ENCODE measurements at regions not wholly inside any gene's neighbourhood (a gene's known extent, or its start where the extent isn't known, plus 50 kb on each side); places are given as distances from the start of the nearest gene placed in this dataset.

DNA sequence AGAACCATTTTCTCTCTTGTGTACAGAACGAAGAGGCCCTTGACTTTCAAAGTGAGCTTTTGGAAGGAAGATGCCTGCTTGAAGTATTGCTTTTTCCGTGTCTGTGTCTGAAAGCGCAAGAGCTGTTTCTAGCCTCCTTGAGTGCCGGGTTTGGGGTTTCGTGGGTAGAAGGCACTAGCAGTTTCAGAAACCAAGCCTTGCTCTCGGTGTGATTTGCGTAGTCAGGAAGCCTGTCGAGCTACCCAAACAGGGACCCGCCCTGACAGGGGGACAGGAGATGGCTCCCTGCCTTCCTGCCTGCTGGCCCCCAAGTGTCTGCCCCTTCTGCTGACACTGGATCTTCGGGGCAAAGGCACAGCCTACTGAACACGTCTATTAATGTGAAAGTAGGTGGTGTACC lies 322.0 kb downstream of the MAF start:
- POLR2A ChIA-PET = interaction anchor here (0.7 to 5.1 kb wide), 12 partner anchors 9 to 500 kb away, joined by 3 to 55 read pairs (median 5); partner anchors contain the start of gene MAF
- peaks cover 84% of the 10 kb centered on the region for H3K4me1 Mint-ChIP-seq (ENCODE audit: low read depth)
- H3K4me3 Mint-ChIP-seq = peak overlapping the region; percentile 54
- H3K27ac Mint-ChIP-seq = peak overlapping the region; percentile 83
- intact Hi-C loops (cut with micrococcal nuclease) = loop anchor here (1.0 to 10.0 kb wide), 3 partner anchors 9 to 1526 kb away; partner anchors contain the start of gene CDYL2
- peak; percentile 83 for DNase-seq
- peaks cover 2% of the 10 kb centered on the region for H3K27me3 Mint-ChIP-seq
- CTCF ChIA-PET = interaction anchor here (0.6 to 3.1 kb wide), 5 partner anchors 8 to 510 kb away, joined by 4 to 22 read pairs (median 5); no protein-coding TSS in a partner anchor
- no peaks in the 10 kb centered on the region for H3K36me3 Mint-ChIP-seq
- H3K9me3 Mint-ChIP-seq = no peaks in the 10 kb centered on the region

- ChIA-PET CTCF (no interaction called here), POLR2A (interaction anchor here (5.1 kb wide), 1 partner anchor 7 kb away, joined by 55 read pairs; no protein-coding TSS in a partner anchor)
- Mint-ChIP-seq H3K4me1 (ENCODE audit: low read depth) (peaks cover 84% of the 10 kb centered on the region), H3K4me3 (no peak overlapping the region), H3K27ac (peak overlapping the region; percentile 2), H3K36me3 (no peaks in the 10 kb centered on the region), H3K27me3 (peaks cover 5% of the 10 kb centered on the region), H3K9me3 (no peaks in the 10 kb centered on the region)
- intact Hi-C loops (cut with micrococcal nuclease) = loop anchor here (10.0 kb wide), 1 partner anchor 1528 kb away; the partner anchor contains the start of gene CDYL2
- no peak for DNase-seq
Observed at GRCh38 chr16:79276501-79276900, 324.0 kb downstream of the MAF start.

DNA sequence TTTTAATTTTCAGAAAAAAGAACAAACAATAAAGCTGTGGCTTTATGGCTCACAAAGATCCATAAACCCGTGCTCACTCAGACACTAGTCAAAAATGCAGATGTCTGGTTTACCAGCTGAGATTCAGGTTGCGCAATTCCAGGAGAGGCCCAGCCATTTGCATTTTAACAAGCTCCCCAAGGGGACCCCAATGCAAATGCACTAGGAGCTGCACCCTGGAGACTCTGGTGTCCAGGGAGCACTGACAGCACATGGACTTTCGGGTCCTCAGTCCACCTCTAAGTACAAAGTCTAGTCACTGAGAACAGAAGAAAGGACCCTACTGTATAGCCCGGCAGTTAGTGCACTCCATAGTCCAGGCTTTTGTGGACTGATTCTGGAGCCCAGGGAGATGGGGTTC lies 326.3 kb downstream of the MAF start:
- H3K27me3 Mint-ChIP-seq = peaks cover 5% of the 10 kb centered on the region
- POLR2A ChIA-PET = interaction anchor here (0.6 to 1.3 kb wide), 4 partner anchors 9 to 378 kb away, joined by 3 to 4 read pairs (median 3); no protein-coding TSS in a partner anchor
- intact Hi-C loops (cut with micrococcal nuclease) = loop anchor here (10.0 kb wide), 1 partner anchor 1531 kb away; the partner anchor contains the start of gene CDYL2
- no peaks in the 10 kb centered on the region for H3K36me3 Mint-ChIP-seq
- CTCF ChIA-PET = no interaction called here
- DNase-seq = no peak
- no peaks in the 10 kb centered on the region for H3K9me3 Mint-ChIP-seq
- H3K4me1 Mint-ChIP-seq (ENCODE audit: low read depth) = peaks cover 84% of the 10 kb centered on the region
- no peak overlapping the region for H3K4me3 Mint-ChIP-seq
- no peak overlapping the region for H3K27ac Mint-ChIP-seq

DNA sequence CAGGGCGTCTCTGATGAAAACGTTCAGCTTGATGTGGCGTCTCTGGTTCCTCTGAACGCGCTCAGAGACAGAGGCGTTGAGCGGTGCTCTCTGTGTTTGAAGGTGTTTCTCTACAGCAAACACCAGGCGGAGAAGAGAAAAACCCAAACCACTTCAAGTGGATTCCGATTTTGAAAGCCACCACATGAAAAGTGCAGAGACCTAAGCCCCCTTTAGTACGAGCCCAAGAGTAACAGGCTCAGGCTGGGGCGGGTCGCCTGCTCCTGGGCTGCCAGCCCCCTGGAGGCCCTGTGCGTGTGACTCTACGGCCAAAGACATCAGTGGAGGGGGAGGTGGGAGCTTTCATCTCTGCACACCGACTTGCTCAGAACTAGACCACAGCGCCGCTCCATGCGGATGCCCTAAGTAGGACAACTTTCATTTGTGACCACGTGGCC lies 328.4 kb downstream of the MAF start:
- ChIA-PET POLR2A (interaction anchor here (0.6 to 6.1 kb wide), 13 partner anchors 7 to 566 kb away, joined by 3 to 68 read pairs (median 4); partner anchors contain the start of gene MAF), CTCF (interaction anchor here (0.9 to 1.6 kb wide), 4 partner anchors 16 to 493 kb away, joined by 3 to 6 read pairs (median 3); no protein-coding TSS in a partner anchor)
- Mint-ChIP-seq H3K27me3 (peaks cover 5% of the 10 kb centered on the region), H3K27ac (peak overlapping the region; percentile 95), H3K4me3 (peak overlapping the region; percentile 69), H3K36me3 (no peaks in the 10 kb centered on the region), H3K4me1 (ENCODE audit: low read depth) (peaks cover 84% of the 10 kb centered on the region), H3K9me3 (no peaks in the 10 kb centered on the region)
- intact Hi-C loops (cut with micrococcal nuclease) = loop anchor here (10.0 kb wide), 1 partner anchor 1533 kb away; the partner anchor contains the start of gene CDYL2
- DNase-seq = peak; percentile 89

GRCh38 chr16:79271583-79271982 lies 329.0 kb downstream of the MAF start:
- Mint-ChIP-seq H3K36me3 (peaks cover under 1% of the 10 kb centered on the region), H3K4me1 (ENCODE audit: low read depth) (peaks cover 86% of the 10 kb centered on the region), H3K27ac (peak overlapping the region; percentile 95), H3K27me3 (peaks cover 5% of the 10 kb centered on the region), H3K4me3 (peak overlapping the region; percentile 69), H3K9me3 (no peaks in the 10 kb centered on the region)
- ChIA-PET POLR2A (interaction anchor here (0.6 to 6.1 kb wide), 12 partner anchors 8 to 493 kb away, joined by 3 to 68 read pairs (median 8); partner anchors contain the start of gene MAF), CTCF (interaction anchor here (0.9 to 1.6 kb wide), 4 partner anchors 16 to 492 kb away, joined by 3 to 6 read pairs (median 3); no protein-coding TSS in a partner anchor)
- no peak for DNase-seq
- intact Hi-C loops (cut with micrococcal nuclease) = loop anchor here (10.0 kb wide), 1 partner anchor 1533 kb away; the partner anchor contains the start of gene CDYL2

GRCh38 chr16:79270011-79270410 lies 330.5 kb downstream of the MAF start:
- peaks cover 91% of the 10 kb centered on the region for H3K4me1 Mint-ChIP-seq (ENCODE audit: low read depth)
- H3K36me3 Mint-ChIP-seq = peaks cover 2% of the 10 kb centered on the region
- peak; percentile 37 for DNase-seq
- H3K27ac Mint-ChIP-seq = peak overlapping the region; percentile 98
- peaks cover 5% of the 10 kb centered on the region for H3K27me3 Mint-ChIP-seq
- ChIA-PET CTCF (interaction anchor here (0.6 to 2.7 kb wide), 12 partner anchors 9 to 499 kb away, joined by 3 to 22 read pairs (median 4); partner anchors contain the start of gene MAF), POLR2A (interaction anchor here (0.8 to 6.1 kb wide), 14 partner anchors 9 to 497 kb away, joined by 3 to 68 read pairs (median 9); partner anchors contain the start of gene MAF)
- H3K4me3 Mint-ChIP-seq = peak overlapping the region; percentile 60
- H3K9me3 Mint-ChIP-seq = no peaks in the 10 kb centered on the region
- intact Hi-C loops (cut with micrococcal nuclease) = loop anchor here (10.0 kb wide), 1 partner anchor 1535 kb away; the partner anchor contains the start of gene CDYL2

GRCh38 chr16:79269211-79269863 lies 331.2 kb downstream of the MAF start:
- ChIA-PET CTCF (interaction anchor here (0.6 to 2.7 kb wide), 13 partner anchors 10 to 498 kb away, joined by 3 to 22 read pairs (median 4); partner anchors contain the start of gene MAF), POLR2A (interaction anchor here (0.8 to 6.1 kb wide), 15 partner anchors 10 to 496 kb away, joined by 3 to 68 read pairs (median 7); partner anchors contain the start of gene MAF)
- Mint-ChIP-seq H3K4me1 (ENCODE audit: low read depth) (peaks cover 91% of the 10 kb centered on the region), H3K9me3 (no peaks in the 10 kb centered on the region), H3K36me3 (peaks cover 2% of the 10 kb centered on the region), H3K27me3 (peaks cover 5% of the 10 kb centered on the region), H3K27ac (peak overlapping the region; percentile 98), H3K4me3 (peak overlapping the region; percentile 60)
- intact Hi-C loops (cut with micrococcal nuclease) = loop anchor here (1.0 to 5.0 kb wide), 16 partner anchors 9 to 562 kb away; partner anchors contain the start of gene MAF
- peak; percentile 89 for DNase-seq

GRCh38 chr16:79267781-79268180 lies 332.8 kb downstream of the MAF start:
- no peaks in the 10 kb centered on the region for H3K9me3 Mint-ChIP-seq
- peak overlapping the region; percentile 98 for H3K27ac Mint-ChIP-seq
- intact Hi-C loops (cut with micrococcal nuclease) = loop anchor here (2.0 to 5.0 kb wide), 6 partner anchors 51 to 560 kb away; no protein-coding TSS in a partner anchor
- POLR2A ChIA-PET = interaction anchor here (0.6 to 6.1 kb wide), 13 partner anchors 11 to 490 kb away, joined by 3 to 68 read pairs (median 4); partner anchors contain the start of gene MAF
- peak; percentile 87 for DNase-seq
- H3K27me3 Mint-ChIP-seq = no peaks in the 10 kb centered on the region
- peak overlapping the region; percentile 33 for H3K4me3 Mint-ChIP-seq
- H3K4me1 Mint-ChIP-seq (ENCODE audit: low read depth) = peaks cover 97% of the 10 kb centered on the region
- H3K36me3 Mint-ChIP-seq = peaks cover 2% of the 10 kb centered on the region
- CTCF ChIA-PET = interaction anchor here (1.0 to 1.9 kb wide), 6 partner anchors 12 to 335 kb away, joined by 3 to 8 read pairs (median 4); no protein-coding TSS in a partner anchor

- intact Hi-C loops (cut with micrococcal nuclease) = loop anchor here (5.0 kb wide), 4 partner anchors 105 to 560 kb away; no protein-coding TSS in a partner anchor
Observed at GRCh38 chr16:79267146-79267545, 333.4 kb downstream of the MAF start.

DNA sequence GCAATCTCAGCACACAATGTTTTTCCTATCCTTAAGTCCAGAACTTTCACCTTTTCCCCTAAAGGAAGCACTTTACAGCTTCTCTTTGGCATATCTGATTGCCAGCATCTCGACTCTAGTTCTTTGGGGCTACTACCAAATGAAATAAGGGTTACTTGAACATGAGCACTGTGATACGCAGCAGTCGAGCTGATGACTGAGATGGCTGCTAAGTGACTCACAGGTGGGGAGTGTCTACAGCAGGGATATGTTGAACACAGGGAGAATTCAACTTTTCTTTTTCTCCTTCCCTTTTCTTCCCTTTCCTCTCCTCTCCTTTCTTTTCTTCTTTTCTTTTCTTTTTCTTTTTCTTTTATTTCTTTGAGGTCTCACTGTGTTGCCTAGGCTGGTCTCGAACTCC lies 334.8 kb downstream of the MAF start:
- intact Hi-C loops (cut with micrococcal nuclease) = loop anchor here (5.0 kb wide), 4 partner anchors 107 to 558 kb away; no protein-coding TSS in a partner anchor
- H3K9me3 Mint-ChIP-seq = no peaks in the 10 kb centered on the region
- DNase-seq = peak; percentile 56
- POLR2A ChIA-PET = interaction anchor here (0.6 to 1.5 kb wide), 3 partner anchors 50 to 333 kb away, joined by 3 to 4 read pairs (median 3); no protein-coding TSS in a partner anchor
- peaks cover 95% of the 10 kb centered on the region for H3K4me1 Mint-ChIP-seq (ENCODE audit: low read depth)
- CTCF ChIA-PET = interaction anchor here (0.6 to 1.5 kb wide), 2 partner anchors 18 to 50 kb away, joined by 4 to 6 read pairs; no protein-coding TSS in a partner anchor
- no peaks in the 10 kb centered on the region for H3K27me3 Mint-ChIP-seq
- no peak overlapping the region for H3K4me3 Mint-ChIP-seq
- H3K36me3 Mint-ChIP-seq = peaks cover 2% of the 10 kb centered on the region
- H3K27ac Mint-ChIP-seq = peak overlapping the region; percentile 98

More at GRCh38 chr16:79267146-79267545, 333.4 kb downstream of the MAF start:
- Mint-ChIP-seq H3K4me1 (ENCODE audit: low read depth) (peaks cover 97% of the 10 kb centered on the region), H3K4me3 (no peak overlapping the region), H3K27me3 (no peaks in the 10 kb centered on the region), H3K36me3 (peaks cover 2% of the 10 kb centered on the region), H3K27ac (peak overlapping the region; percentile 98), H3K9me3 (no peaks in the 10 kb centered on the region)
- CTCF ChIA-PET = interaction anchor here (1.0 to 1.9 kb wide), 5 partner anchors 13 to 335 kb away, joined by 3 to 8 read pairs (median 4); no protein-coding TSS in a partner anchor
- DNase-seq = no peak
- POLR2A ChIA-PET = interaction anchor here (1.2 to 6.1 kb wide), 7 partner anchors 12 to 333 kb away, joined by 3 to 68 read pairs (median 8); partner anchors contain the start of gene MAF

GRCh38 chr16:79265196-79265595 lies 335.3 kb downstream of the MAF start:
- Mint-ChIP-seq H3K4me1 (ENCODE audit: low read depth) (peaks cover 90% of the 10 kb centered on the region), H3K9me3 (no peaks in the 10 kb centered on the region), H3K27me3 (no peaks in the 10 kb centered on the region), H3K27ac (peak overlapping the region; percentile 72), H3K36me3 (peaks cover 2% of the 10 kb centered on the region), H3K4me3 (no peak overlapping the region)
- intact Hi-C loops (cut with micrococcal nuclease) = loop anchor here (5.0 kb wide), 4 partner anchors 107 to 558 kb away; no protein-coding TSS in a partner anchor
- DNase-seq = no peak
- ChIA-PET CTCF (interaction anchor here (0.6 to 1.5 kb wide), 3 partner anchors 18 to 494 kb away, joined by 3 to 6 read pairs (median 4); no protein-coding TSS in a partner anchor), POLR2A (interaction anchor here (1.0 to 1.5 kb wide), 4 partner anchors 23 to 487 kb away, joined by 3 to 4 read pairs (median 4); no protein-coding TSS in a partner anchor)

Data from activated CD4-positive, alpha-beta memory T cell treated with anti-CD3 and anti-CD28 coated beads for 36 hours (primary cell).